Endometrium (tissue), 2 donors: ENCODE measurements at regions not wholly inside any gene's neighbourhood (a gene's known extent, or its start where the extent isn't known, plus 50 kb on each side); places are given as distances from the start of the nearest gene placed in this dataset.

Experiments used
- FAIRE-seq: peaks from 2 replicates; lab custom pipeline; 2012; peaks lifted over from hg19 to GRCh38; lab: Jason Lieb, UNC
- donor health status: control.
- donor health status: control.

- no peak for FAIRE-seq
Measured at GRCh38 chr9:73665253-73665652, 513.6 kb downstream of the ANXA1 start.

GRCh38 chr9:73667749-73668148, 516.1 kb downstream of the ANXA1 start:
- FAIRE-seq, result no peak

- no peak for FAIRE-seq
Measured at GRCh38 chr9:73680831-73681230, 529.2 kb downstream of the ANXA1 start.

DNA sequence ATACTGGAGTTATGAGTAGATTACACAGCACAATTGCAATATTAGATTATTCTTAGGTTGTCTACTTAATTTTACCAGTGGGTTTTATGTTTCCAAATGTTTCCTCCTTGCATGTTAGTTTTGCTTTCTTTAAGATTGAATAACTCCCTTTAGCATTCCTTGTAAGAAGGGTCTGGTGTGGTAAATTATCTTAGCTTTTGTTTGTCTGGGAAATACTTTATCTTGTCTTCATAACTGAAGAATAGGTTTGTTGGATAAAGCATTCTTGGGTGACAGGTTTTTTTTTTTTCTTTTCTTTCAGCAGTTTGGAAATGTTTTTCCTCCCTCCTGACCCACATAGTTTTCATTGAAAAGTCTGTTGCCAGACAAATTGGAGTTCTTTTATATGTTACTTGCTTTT, 531.1 kb downstream of the ANXA1 start:
- FAIRE-seq, result no peak

- no peak for FAIRE-seq
Measured at GRCh38 chr9:73683862-73684591, 532.4 kb downstream of the ANXA1 start.

DNA sequence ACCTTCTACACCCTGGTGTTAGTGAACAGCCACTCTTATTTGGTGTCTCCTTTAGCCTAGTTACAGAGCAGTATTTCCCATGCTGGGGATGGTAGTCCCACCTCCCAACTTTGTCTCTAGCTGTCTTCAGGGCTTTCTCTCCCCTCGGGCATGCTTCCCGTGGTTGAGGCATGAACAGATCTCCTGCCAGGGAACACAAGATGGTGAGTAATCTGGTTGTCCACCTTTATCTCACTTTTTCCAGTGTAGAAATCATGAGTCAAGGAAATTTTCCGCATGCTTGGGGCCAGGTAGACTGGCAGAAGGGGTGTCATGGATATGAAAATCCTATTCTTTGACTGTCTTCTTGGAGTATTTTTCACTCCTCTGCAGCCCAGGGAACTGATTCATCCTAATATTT, 532.9 kb downstream of the ANXA1 start:
- FAIRE-seq, result no peak

GRCh38 chr9:73685786-73686185, 534.1 kb downstream of the ANXA1 start:
- no peak for FAIRE-seq

DNA sequence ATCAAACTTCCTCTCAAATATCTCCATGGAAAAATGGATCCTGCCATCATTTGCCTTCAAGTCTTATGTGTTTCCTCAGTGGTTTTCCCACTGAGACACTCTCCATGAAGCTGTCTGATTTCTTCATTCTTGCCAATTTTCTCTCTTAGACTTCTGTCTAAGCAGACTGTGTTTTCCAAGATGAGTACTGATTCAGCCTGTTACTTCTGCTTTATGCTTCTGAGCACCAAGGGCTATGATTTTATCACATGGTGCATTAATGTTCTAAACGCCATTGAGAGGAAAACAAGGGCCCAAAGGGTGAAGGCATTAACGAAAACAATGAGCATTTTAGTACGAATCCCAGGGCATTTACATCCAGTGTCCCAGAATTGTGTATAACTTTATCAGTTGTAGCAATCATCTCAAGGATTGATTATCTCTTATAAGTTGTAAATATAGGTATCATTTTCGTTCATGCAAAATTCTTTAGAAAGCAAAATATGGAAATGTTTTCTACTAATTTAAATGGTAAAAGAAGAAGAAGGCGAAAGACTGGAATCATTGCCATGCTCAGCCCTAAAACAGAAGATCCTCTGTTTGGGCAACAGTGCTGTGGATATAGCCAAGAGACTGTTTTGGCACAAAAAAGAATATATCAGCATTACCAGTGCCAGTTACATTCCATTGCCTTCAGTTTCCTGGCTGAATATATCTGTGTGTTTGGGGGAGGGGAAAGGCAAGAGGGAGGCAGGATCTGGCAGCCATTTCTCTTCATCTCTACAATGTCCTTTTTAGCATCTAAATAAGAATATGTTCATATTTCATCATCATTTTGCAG, 537.6 kb downstream of the ANXA1 start:
- no peak for FAIRE-seq

DNA sequence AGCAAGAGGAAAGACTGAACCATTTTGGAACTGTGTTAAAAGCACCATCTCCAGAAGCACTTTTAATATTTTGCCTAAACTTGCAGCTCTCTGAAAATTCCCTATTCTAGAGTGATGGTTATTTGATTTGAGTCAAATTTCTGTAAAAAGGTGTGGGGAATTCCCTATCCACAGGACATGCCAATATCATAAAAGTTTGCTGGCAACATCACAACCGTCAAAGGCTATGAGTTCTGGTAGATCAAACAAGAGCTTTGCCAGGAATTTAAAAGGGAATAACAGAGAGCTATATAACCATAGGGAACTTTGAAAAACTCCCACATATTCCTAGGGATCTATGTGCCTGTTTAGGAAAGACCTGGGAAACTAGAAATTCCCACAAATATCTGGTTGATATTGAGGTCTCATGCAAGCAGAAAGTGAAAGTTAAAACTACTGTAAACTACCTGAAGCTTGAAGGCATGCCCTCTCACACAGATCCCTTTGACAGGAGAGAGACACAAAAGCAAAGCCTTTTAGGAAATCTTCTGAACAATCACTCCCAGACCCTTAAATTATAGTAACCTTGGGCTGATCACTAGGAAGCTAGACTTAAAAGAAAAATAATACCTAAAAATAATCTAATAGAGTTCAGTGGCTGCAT, 549.9 kb downstream of the ANXA1 start:
- FAIRE-seq, result no peak

GRCh38 chr9:73714294-73714693, 562.6 kb downstream of the ANXA1 start:
- FAIRE-seq, result no peak

GRCh38 chr9:73715591-73715990, 563.9 kb downstream of the ANXA1 start:
- FAIRE-seq, result no peak

- FAIRE-seq, result no peak
Measured at GRCh38 chr9:73719660-73720059, 568.0 kb downstream of the ANXA1 start.

DNA sequence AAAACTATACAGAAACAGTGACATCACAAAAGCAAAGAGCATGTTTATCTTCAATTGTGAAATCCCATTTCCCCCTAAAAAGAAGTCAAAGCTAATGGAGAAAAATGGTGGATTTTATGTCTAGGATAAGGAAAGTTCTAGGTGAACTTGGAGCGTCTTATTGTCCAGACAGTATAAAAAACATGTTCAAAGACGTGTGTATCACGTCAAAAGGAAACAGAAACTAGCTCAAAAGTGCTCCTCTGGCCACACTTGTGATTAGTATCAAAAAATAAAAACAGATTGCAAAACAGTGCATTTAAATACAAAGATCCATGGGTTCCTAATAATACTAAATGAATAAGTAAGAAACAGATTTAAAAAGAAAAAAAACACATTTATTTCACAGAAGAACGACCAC, 568.9 kb downstream of the ANXA1 start:
- FAIRE-seq, result no peak

- FAIRE-seq, result no peak
Measured at GRCh38 chr9:73736270-73736669, 584.6 kb downstream of the ANXA1 start.

DNA sequence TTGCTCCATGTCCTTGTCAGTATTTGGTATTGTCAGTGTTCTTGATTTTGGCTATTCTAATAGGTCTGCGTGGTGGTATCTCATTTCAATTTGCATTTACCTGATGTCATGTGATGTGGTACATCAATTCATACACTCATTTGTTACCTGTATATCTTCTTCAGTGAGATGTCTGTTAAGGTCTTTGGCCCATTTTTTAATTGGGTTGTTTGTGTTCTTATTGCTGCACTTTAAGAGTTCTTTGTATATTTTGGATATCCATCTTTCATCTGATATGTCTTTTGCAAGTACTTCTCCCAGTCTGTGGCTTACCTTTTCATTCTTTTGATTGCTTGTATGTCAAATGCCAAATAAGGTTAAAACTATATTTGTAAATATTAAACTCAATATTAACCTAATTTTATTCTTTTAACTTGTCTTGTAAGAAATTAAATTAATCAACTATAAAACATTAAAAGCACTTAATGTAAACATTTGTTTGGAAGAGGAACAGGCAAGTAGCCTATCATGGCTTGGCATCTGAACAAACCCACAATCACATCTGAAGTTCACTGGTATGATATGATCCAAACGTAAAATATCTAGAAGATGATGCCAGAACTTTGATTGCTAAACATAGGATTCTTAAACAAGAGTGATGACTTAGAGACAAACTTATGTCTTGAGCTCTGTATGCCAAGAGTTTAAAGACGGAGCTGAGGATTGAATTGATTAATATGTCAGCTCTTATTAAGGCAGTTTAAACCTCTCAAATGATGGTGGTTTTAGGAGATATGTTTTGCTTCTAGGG, 587.3 kb downstream of the ANXA1 start:
- no peak for FAIRE-seq

- FAIRE-seq, result no peak
Measured at GRCh38 chr9:73741316-73741715, 589.7 kb downstream of the ANXA1 start.

- no peak for FAIRE-seq
Measured at GRCh38 chr9:73742412-73742811, 590.7 kb downstream of the ANXA1 start.

GRCh38 chr9:73743826-73744225, 592.2 kb downstream of the ANXA1 start:
- FAIRE-seq, result no peak

- no peak for FAIRE-seq
Measured at GRCh38 chr9:73745598-73745997, 593.9 kb downstream of the ANXA1 start.

GRCh38 chr9:73753171-73753570, 601.5 kb downstream of the ANXA1 start:
- no peak for FAIRE-seq

DNA sequence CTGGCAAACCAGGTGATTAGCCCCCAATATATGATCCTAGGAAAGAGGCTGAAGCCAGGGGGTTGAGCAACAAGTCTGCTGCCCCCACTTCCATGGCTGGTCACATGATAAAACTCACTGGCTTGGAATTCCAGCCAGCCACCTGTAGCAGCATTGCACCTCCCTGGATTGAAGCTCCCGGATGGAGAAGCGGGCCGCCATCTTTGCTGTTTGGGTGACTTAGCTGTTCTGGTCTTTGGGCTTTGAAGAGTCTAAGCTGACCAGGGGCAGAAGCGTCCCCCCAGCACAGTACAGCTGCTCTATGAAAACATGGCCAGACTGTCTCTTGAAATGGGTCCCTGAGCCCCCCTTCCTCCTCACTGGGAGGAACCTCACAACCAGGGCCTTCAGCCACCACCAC, 610.2 kb downstream of the ANXA1 start:
- no peak for FAIRE-seq

DNA sequence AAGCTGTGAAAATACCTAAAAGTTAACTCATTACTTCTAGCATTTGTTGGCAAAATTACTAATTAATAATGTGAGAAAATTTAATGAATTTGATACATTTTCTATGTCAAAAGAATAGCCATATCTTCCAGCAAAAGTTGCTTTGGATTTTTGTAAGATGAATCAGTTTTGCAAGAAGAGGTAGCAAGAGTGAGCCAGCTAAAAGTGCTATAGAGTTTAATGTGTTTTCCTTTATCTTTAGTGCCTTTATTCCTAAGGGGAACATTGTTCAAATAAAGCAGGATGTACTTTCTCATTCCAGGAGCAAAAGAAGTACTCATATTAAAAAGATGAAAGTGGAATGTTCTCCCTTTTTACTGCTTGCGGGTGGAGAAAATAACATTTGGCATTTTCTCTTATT, 622.2 kb downstream of the ANXA1 start:
- peak; percentile 88 for FAIRE-seq
